ENCODE measurements at regions not wholly inside any gene's neighbourhood (a gene's known extent, or its start where the extent isn't known, plus 50 kb on each side); places are given as distances from the start of the nearest gene placed in this dataset.
A peak's percentile ranks its signal among the peaks of the same experiment; 100 is the strongest.
"Not testable (repeated sequence)": the region's sequence is repeated elsewhere in the genome, so short reads cannot be mapped to it uniquely, and the experiment has no call there.

GRCh38 chr9:97176206-97176605 is 131.3 kb upstream of the CCDC180 start:
- DNase-seq = peak; percentile 6

- DNase-seq = peak; percentile 35
These were observed 129.2 kb upstream of the CTSV start for GRCh38 chr9:97168174-97168573.

GRCh38 chr9:97166496-97167138 is 127.7 kb upstream of the CTSV start:
- DNase-seq = not testable (repeated sequence)

DNA sequence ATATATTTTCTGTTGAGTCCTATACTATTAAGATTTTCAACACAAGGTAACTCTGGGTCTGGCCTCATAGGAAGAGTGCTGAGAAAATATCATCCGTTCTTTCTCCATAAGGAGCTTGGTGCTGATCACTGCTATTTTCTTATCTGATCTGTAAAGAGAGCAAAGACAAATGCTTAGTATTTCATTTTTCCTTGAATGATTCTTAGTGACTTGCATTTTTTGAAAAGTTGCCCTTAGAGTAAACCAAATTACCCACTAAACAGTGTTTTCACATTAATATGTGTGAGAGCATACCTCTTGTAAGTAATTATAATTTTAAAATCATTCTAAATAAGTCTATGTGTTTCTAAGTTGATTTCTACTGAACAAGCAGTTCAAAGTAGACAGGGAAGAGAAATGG is 121.3 kb upstream of the CTSV start:
- DNase-seq = no peak

GRCh38 chr9:97158722-97159121 is 119.8 kb upstream of the CTSV start:
- DNase-seq = not testable (repeated sequence)

DNA sequence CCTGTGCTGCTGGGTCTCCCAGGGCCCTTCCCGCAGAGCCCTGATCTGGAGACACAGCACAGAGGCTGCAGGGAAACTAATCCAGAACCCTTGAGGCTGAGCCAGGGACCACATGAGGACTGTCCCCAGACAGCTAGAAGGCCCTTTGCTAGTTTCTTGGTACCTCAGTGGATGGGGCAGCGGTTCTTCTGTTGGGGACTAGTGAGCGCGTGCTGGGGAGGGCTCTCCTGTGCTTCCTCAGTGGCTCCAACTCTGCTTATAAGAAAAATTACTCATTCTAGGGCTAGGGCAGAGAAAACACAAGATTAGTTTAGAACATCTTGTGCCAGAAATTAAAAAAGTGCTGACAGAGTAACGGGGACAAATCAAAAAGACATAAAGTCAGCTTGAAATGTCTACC is 116.5 kb upstream of the CTSV start:
- DNase-seq = not testable (repeated sequence)

- no peak for DNase-seq
These were observed 115.0 kb upstream of the CTSV start for GRCh38 chr9:97153967-97154366.

- not testable (repeated sequence) for DNase-seq
These were observed 114.2 kb upstream of the CTSV start for GRCh38 chr9:97153160-97153559.

GRCh38 chr9:97150471-97150870 is 111.5 kb upstream of the CTSV start:
- not testable (repeated sequence) for DNase-seq

DNA sequence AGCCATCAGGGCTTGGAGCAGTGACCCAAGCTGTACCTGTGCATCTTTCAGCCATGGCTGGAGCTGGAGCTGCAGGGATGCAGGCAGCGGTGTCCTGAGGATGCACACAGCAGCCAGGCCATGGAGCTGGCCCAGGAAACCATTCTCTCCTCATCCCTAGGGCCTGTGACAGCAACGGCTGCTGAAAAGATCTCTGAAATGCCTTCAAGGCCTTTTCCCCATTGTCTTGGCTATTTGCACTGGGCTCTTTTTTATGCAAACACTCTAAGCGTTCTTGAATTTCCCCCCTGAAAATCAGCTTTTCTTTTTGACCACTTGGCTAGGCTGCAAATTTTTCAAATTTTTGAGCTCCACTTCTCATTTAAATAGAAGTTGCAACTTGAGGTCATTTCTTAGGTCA is 109.5 kb upstream of the CTSV start:
- DNase-seq = not testable (repeated sequence)

DNA sequence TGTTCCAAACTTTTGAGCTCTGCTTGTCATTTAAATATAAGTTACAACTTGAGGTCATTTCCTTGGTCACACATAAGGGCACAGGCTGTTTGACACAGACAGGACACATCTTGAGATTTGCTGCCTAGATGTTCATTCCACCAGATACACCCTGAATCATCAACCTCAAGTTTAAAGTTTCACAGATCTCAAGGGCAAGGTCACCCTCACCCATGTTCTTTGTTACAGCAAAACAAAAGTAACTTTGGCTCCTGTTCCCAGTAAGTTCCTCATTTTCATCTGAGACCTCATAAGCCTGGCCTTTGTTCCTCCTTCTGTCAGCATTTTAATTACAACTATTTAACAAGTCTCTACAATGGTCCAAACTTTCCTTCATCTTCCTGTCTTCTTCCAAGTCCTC is 106.7 kb upstream of the CTSV start:
- not testable (repeated sequence) for DNase-seq

- no peak for DNase-seq
These were observed 101.6 kb upstream of the CTSV start for GRCh38 chr9:97140566-97140965.

DNA sequence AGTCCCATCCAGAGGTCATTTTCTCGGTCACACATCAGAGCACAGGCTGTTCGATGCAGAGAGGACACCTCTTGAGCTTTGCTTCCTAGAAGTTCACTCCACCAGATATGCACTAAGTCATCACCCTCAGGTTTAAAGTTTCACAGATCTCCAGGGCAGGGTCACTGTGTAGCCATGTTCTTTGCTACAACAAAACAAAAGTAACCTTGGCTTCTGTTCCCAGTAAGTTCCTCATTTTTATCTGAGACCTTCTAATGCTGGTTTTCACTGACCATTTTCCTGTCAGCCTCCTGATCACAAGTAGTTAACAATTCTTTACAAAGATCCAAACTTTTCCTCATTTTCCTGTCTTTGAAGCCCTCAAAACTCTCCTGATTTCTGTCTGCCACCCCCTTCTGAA is 97.5 kb upstream of the CTSV start:
- no peak for DNase-seq

GRCh38 chr9:97133966-97134365 is 95.0 kb upstream of the CTSV start:
- DNase-seq = not testable (repeated sequence)

DNA sequence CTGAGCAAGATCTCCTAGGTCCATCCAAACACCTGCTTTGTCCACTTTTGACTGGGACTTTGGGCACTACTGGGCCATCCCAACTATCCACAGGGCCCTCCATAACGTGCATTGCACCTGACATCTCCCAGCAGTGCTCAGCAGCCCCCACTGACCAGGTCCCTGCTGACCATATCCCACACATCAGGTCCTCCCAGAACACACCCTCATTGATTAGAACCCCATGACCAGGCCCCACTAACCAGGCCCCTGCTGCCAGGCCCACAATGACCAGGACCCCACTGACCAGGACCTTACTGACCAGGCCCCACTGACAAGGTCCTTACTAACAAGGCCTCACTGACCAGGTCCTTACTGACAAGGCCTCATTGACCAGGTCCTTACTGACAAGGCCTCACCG is 93.9 kb upstream of the CTSV start:
- DNase-seq = no peak

DNA sequence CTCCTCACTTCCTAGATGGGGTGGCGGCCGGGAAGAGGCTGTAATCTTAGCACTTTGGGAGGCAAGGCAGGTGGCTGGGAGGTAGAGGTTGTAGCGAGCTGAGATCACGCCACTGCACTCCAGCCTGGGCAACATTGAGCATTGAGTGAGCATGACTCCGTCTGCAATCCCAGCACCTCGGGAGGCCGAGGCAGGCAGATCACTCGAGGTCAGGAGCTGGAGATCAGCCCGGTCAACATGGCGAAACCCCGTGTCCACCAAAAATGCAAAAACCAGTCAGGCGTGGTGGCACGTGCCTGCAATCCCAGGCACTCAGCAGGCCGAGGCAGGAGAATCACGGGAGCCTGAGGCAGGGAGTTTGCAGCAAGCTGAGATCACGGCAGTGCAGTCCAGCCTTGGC is 91.9 kb upstream of the CTSV start:
- DNase-seq = not testable (repeated sequence)

DNA sequence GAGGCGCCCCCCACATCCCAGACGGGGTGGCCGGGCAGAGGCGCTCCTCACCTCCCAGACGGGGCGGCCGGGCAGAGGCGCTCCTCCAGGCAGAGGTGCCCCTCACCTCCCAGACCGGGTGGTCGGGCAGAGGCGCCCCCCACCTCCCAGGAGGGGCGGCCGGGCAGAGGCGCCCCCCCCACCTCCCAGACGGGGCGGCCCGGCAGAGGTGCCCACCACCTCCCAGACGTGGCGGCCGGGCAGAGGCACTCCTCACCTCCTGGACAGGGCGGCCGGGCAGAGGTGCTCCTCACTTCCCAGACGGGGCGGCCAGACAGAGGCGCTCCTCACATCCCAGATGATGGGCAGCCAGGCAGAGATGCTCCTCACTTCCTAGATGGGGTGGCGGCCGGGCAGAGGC is 91.4 kb upstream of the CTSV start:
- DNase-seq = not testable (repeated sequence)

- no peak for DNase-seq
These were observed 90.0 kb upstream of the CTSV start for GRCh38 chr9:97128919-97129318.

DNA sequence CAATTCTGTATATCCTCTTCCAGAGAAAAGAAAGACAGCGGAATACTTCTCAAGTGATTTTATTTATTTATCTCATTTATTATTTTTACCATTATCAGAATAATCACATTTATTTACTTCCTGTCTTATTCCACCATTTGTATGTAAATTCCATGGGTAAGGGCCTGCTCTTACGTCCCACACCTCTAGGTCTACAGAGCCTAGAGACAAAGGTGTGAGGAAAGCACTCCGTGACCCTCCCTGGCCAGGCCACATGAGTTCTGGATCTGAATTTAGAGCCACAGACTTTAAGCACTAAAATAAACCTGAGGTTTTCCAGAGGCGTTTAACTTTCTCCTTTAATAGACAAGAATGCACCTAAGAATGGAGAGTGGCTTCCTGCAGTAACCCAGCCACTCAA is 85.3 kb upstream of the CTSV start:
- DNase-seq = no peak

GRCh38 chr9:97110696-97111095 is 71.8 kb upstream of the CTSV start:
- no peak for DNase-seq

DNA sequence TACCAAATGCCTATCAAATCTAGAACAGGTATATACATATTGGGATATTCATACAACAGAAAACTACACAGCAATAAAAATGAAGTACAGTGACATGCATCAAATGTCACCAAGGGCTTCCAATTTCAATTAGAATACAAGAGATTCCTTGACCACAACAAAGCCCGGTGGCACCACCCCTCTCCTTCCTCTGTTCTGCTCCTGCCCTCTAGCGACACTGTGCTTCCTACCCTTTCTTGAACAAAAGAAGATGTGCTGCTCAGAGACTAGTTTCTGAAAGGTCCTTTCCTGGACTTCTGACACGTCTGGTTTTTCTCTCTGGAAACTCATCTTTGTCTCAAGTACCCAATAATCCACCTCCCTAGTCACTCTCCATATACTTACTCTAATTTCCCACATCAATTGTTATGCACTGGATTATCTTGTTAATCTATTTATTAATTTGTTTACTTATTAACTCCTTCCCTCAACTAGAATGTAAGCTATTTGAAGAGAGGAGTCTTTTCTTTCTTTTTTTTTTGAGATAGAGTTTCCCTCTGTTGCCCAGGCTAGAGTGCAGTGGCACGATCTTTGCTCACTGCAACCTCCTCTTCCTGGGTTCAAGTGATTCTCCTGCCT is 70.4 kb upstream of the CTSV start:
- no peak for DNase-seq

DNA sequence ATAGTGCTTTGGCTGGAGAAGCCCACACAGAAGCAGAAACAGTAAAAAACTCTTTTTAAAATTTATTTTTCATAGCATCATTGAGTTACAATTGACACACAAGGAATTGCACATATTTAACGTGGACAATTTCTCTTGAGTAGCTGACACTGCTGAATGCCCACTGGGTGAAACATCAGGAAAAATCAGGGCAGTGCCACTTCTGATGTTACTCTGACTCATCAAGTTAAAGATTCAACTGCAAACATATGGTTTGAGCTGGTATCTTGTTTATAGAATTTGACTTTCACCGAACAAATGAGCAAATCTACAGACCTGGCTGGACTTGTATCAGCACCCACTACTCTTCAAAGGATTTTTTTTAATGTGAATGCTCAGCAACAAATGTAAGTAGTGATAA is 66.3 kb upstream of the CTSV start:
- not testable (repeated sequence) for DNase-seq

DNA sequence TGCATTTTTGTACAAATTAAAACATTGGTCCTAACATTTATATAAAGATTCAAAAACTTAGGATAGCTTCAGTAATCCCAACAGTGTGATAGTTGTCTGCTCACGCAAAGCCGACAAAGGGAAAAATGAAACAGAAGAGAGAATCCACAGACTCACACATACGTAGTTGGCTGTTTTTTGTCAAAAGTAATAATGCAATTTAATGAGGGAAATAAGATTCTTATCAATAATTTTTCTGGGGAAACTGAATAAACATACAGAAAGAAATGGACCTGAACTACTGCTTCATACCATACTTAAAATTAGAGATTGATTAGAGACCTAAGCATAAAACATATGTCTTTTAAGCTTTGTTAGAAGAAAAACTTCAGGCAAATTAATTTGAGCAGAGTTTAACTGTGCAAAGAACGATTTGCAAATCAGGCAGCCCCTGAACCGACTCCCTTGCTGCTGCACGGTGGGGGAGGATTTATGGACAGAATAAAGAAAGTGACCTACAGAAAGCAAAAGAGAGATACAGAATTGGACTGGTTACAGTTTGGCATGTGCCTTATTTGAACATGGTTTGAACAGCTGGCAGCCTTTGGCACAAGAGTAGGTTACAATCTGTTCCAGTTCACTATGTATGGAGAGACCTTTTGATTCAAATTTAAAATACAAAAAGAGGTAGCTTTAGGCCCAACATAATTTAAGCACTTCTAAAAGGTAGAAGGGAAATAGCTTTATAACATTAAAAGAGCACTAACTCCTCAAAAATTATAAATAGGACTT is 64.9 kb upstream of the CTSV start:
- peak; percentile 75 for DNase-seq

GRCh38 chr9:97099540-97099939 is 60.6 kb upstream of the CTSV start:
- not testable (repeated sequence) for DNase-seq
